Neural progenitor cell (in vitro differentiated cells): ENCODE measurements at regions not wholly inside any gene's neighbourhood (a gene's known extent, or its start where the extent isn't known, plus 50 kb on each side); places are given as distances from the start of the nearest gene placed in this dataset.

Experiments used
- DNase-seq: peaks from one replicate; pipeline ENCODE4 v3.0.0-alpha.2; 2016; ENCODE audit warnings: low spot score
- H2AFZ ChIP-seq: fragments of 200-600 bp; sonication (generic); replicated peaks from 2 replicates; pipeline ENCODE4 v1.6.1; 2016; ENCODE audit warnings: antibody characterized with exemption
- H3F3A ChIP-seq: fragments of 200-600 bp; sonication (generic); 2 replicates; pipeline ENCODE4 v1.6.1; 2016; ENCODE audit warnings: antibody characterized with exemption, low read depth
- H3K27ac ChIP-seq: fragments of 200-600 bp; sonication (generic); 2 replicates; pipeline ENCODE4 v1.5.1; 2016; ENCODE audit warnings: mild to moderate bottlenecking
- H3K27me3 ChIP-seq: fragments of 200-600 bp; sonication (generic); 2 replicates; pipeline ENCODE4 v1.6.1; 2016; ENCODE audit warnings: mild to moderate bottlenecking, moderate library complexity
- H3K36me3 ChIP-seq: fragments of 200-600 bp; sonication (generic); 2 replicates; pipeline ENCODE4 v1.5.1; 2016
- H3K4me1 ChIP-seq: fragments of 200-600 bp; sonication (generic); 2 replicates; pipeline ENCODE4 v1.6.1; 2016; ENCODE audit warnings: mixed run types
- H3K4me2 ChIP-seq: fragments of 200-600 bp; sonication (generic); 2 replicates; pipeline ENCODE4 v1.6.1; 2016
- H3K4me3 ChIP-seq: fragments of 200-600 bp; sonication (generic); 2 replicates; pipeline ENCODE4 v1.5.1; 2016
- H3K79me2 ChIP-seq: fragments of 200-600 bp; sonication (generic); 2 replicates; pipeline ENCODE4 v1.6.1; 2016; ENCODE audit warnings: low read depth
- H3K9ac ChIP-seq: fragments of 200-600 bp; sonication (generic); 2 replicates; pipeline ENCODE4 v1.6.1; 2016
- H3K9me3 ChIP-seq: fragments of 200-600 bp; sonication (generic); 2 replicates; pipeline ENCODE4 v1.5.1; 2016; ENCODE audit warnings: low read depth
- H4K20me1 ChIP-seq: fragments of 200-600 bp; sonication (generic); 2 replicates; pipeline ENCODE4 v1.6.1; 2016; ENCODE audit warnings: low read depth
- H3K27ac Mint-ChIP-seq: 3 replicates; pipeline ENCODE4 v1.8.0; 2021; ENCODE audit warnings: mixed read lengths
- H3K27me3 Mint-ChIP-seq: 2 replicates; pipeline ENCODE4 v1.8.0; 2022; ENCODE audit warnings: low read depth, mild to moderate bottlenecking, inconsistent platforms, moderate library complexity, mixed read lengths; ENCODE audit not compliant: insufficient read depth
- H3K36me3 Mint-ChIP-seq: 3 replicates; pipeline ENCODE4 v1.8.0; 2021; ENCODE audit warnings: mixed read lengths
- H3K4me1 Mint-ChIP-seq: 3 replicates; pipeline ENCODE4 v1.8.0; 2021; ENCODE audit warnings: mixed read lengths
- H3K4me3 Mint-ChIP-seq: 3 replicates; pipeline ENCODE4 v1.8.0; 2021; ENCODE audit warnings: mild to moderate bottlenecking, moderate library complexity, mixed read lengths
- H3K9me3 Mint-ChIP-seq: 3 replicates; pipeline ENCODE4 v1.8.0; 2020; ENCODE audit warnings: mixed read lengths
- EZH2 ChIP-seq: fragments of 200-600 bp; sonication (generic); IDR thresholded peaks from 2 replicates; pipeline ENCODE4 v1.6.1; 2017; ENCODE audit warnings: antibody characterized with exemption, mild to moderate bottlenecking, moderate library complexity
- EZH2phosphoT487 ChIP-seq: fragments of 200-600 bp; sonication (generic); IDR thresholded peaks from 2 replicates; pipeline ENCODE4 v1.6.1; 2017; ENCODE audit warnings: antibody characterized with exemption
- TF ChIP-seq, protein P1 (sequence below): fragments of 200-600 bp; sonication (generic); IDR thresholded peaks from 2 replicates; pipeline ENCODE4 v1.5.1; 2017; ENCODE audit warnings: antibody characterized with exemption, mild to moderate bottlenecking

- Histone ChIP-seq H3K4me1 (no peaks in the 10 kb centered on the region), H3K27me3 (no peaks in the 10 kb centered on the region), H3K79me2 (no peaks in the 10 kb centered on the region), H3K27ac (no peak overlapping the region), H4K20me1 (no peaks in the 10 kb centered on the region), H2AFZ (no peak overlapping the region), H3K9me3 (no peaks in the 10 kb centered on the region), H3K36me3 (no peaks in the 10 kb centered on the region), H3F3A (no peaks in the 10 kb centered on the region), H3K4me3 (no peak overlapping the region), H3K4me2 (no peak overlapping the region), H3K9ac (no peak overlapping the region)
- Mint-ChIP-seq H3K9me3 (no peaks in the 10 kb centered on the region), H3K4me1 (peaks cover 16% of the 10 kb centered on the region), H3K4me3 (no peak overlapping the region), H3K36me3 (no peaks in the 10 kb centered on the region), H3K27ac (no peak overlapping the region), H3K27me3 (no peaks in the 10 kb centered on the region)
- TF ChIP-seq, protein P1, sequence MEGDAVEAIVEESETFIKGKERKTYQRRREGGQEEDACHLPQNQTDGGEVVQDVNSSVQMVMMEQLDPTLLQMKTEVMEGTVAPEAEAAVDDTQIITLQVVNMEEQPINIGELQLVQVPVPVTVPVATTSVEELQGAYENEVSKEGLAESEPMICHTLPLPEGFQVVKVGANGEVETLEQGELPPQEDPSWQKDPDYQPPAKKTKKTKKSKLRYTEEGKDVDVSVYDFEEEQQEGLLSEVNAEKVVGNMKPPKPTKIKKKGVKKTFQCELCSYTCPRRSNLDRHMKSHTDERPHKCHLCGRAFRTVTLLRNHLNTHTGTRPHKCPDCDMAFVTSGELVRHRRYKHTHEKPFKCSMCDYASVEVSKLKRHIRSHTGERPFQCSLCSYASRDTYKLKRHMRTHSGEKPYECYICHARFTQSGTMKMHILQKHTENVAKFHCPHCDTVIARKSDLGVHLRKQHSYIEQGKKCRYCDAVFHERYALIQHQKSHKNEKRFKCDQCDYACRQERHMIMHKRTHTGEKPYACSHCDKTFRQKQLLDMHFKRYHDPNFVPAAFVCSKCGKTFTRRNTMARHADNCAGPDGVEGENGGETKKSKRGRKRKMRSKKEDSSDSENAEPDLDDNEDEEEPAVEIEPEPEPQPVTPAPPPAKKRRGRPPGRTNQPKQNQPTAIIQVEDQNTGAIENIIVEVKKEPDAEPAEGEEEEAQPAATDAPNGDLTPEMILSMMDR, result no peak
- TF ChIP-seq EZH2phosphoT487, result no peak
- no peak for DNase-seq
Observed at GRCh38 chr3:144351773-144352365, 380.2 kb downstream of the DIPK2A start.

DNA sequence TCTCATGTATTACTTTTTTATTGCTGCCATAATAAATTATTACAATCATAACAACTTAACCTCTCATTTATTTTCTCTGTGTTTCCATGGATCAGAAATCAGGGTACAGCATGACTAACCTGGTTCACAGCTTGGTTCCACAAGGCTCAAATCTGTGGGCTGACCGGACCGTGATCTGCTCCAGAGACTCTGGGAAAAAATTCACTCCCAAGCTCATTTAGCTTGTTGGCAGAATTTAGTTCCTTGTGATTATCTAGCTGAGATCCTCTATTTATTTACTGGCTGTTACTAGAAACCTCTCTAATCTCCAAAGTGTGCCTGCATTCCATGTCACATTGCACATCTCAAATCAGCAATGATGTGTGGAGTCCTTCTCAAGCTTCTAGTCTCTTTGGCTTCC is 386.6 kb downstream of the DIPK2A start:
- no peaks in the 10 kb centered on the region for H3K9me3 ChIP-seq
- DNase-seq, result peak; percentile 3
- no peaks in the 10 kb centered on the region for H3K27me3 ChIP-seq
- no peaks in the 10 kb centered on the region for H4K20me1 ChIP-seq
- H3K27ac ChIP-seq, result no peak overlapping the region
- H3K9ac ChIP-seq, result no peak overlapping the region
- Mint-ChIP-seq H3K4me1 (peaks cover 5% of the 10 kb centered on the region), H3K36me3 (no peaks in the 10 kb centered on the region), H3K9me3 (no peaks in the 10 kb centered on the region), H3K4me3 (no peak overlapping the region), H3K27me3 (no peaks in the 10 kb centered on the region), H3K27ac (no peak overlapping the region)
- H3K4me1 ChIP-seq, result no peaks in the 10 kb centered on the region
- TF ChIP-seq EZH2phosphoT487 (no peak), EZH2 (no peak)
- TF ChIP-seq, protein P1, result no peak
- H2AFZ ChIP-seq, result no peak overlapping the region
- no peak overlapping the region for H3K4me2 ChIP-seq
- H3K79me2 ChIP-seq, result no peaks in the 10 kb centered on the region
- no peaks in the 10 kb centered on the region for H3K36me3 ChIP-seq
- no peak overlapping the region for H3K4me3 ChIP-seq
- no peaks in the 10 kb centered on the region for H3F3A ChIP-seq

DNA sequence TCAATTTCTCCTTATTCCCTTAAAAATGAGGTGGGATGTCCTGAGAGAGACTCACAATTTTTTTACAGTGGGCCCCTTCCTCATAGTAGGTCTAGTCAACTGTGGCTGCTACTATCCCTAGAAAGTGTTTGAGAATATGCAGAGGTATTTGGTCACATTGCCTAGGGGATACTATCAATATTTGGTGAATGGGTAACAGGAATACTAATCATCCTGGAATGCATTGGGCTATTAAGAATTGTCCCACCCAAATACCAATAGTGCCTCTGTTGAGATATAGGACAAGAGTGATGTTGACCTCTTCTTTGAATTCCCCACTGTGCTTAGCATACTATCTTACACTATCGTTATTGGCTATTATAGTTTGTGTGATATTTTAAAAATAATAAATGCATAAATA is 389.4 kb downstream of the DIPK2A start:
- H3K4me3 ChIP-seq, result no peak overlapping the region
- H3K36me3 ChIP-seq, result no peaks in the 10 kb centered on the region
- TF ChIP-seq, protein P1, result no peak
- TF ChIP-seq EZH2phosphoT487 (no peak), EZH2 (no peak)

More for the DNA sequence above, 389.4 kb downstream of the DIPK2A start:
- no peak overlapping the region for H3K9ac ChIP-seq
- no peak overlapping the region for H3K4me2 ChIP-seq
- Mint-ChIP-seq H3K4me1 (peaks cover 5% of the 10 kb centered on the region), H3K36me3 (no peaks in the 10 kb centered on the region), H3K27ac (no peak overlapping the region), H3K4me3 (no peak overlapping the region), H3K27me3 (no peaks in the 10 kb centered on the region), H3K9me3 (peaks cover 2% of the 10 kb centered on the region)
- H3K27me3 ChIP-seq, result no peaks in the 10 kb centered on the region
- H3K79me2 ChIP-seq, result no peaks in the 10 kb centered on the region
- H3F3A ChIP-seq, result no peaks in the 10 kb centered on the region
- H3K27ac ChIP-seq, result no peak overlapping the region
- H4K20me1 ChIP-seq, result no peaks in the 10 kb centered on the region
- DNase-seq, result no peak
- no peak overlapping the region for H2AFZ ChIP-seq
- no peaks in the 10 kb centered on the region for H3K9me3 ChIP-seq
- H3K4me1 ChIP-seq, result no peaks in the 10 kb centered on the region
